Esophagus muscularis mucosa (tissue), 4 donors: ENCODE measurements at regions not wholly inside any gene's neighbourhood (a gene's known extent, or its start where the extent isn't known, plus 50 kb on each side); places are given as distances from the start of the nearest gene placed in this dataset.

Source experiments
- CTCF ChIP-seq, 3 experiments: fragments of 200-600 bp in 2 of 3; fragments of 450-650 bp in 1 of 3; sonication (generic) in 2 of 3; IDR thresholded peaks; one replicate each; pipeline ENCODE4 v1.5.1; 2017 to 2019; ENCODE audit warnings: antibody characterized with exemption in 3 of 3, mild to moderate bottlenecking in 2 of 3, moderate library complexity in 1 of 3
- EP300 ChIP-seq: sonication (generic); formaldehyde crosslinking; IDR thresholded peaks from one replicate; pipeline ENCODE4 v1.6.1; 2017; ENCODE audit warnings: antibody characterized with exemption
- POLR2A ChIP-seq: fragments of 450-650 bp; IDR thresholded peaks from one replicate; pipeline ENCODE4 v1.6.1; 2017; ENCODE audit warnings: antibody characterized with exemption, moderate library complexity, mild to moderate bottlenecking, low read depth
- POLR2AphosphoS5 ChIP-seq, 2 donors: sonication (generic); formaldehyde crosslinking; IDR thresholded peaks; one replicate each; pipeline ENCODE4 v1.6.1; 2017; ENCODE audit warnings: antibody characterized with exemption in 2 of 2

GRCh38 chr4:126482311-126482710 lies 1150.4 kb upstream of the INTU start:
- TF ChIP-seq CTCF (IDR thresholded peaks at IDR 0.05): no peak
- TF ChIP-seq EP300: no peak
- TF ChIP-seq POLR2AphosphoS5 (IDR thresholded peaks at IDR 0.05): no peak
- no peak for TF ChIP-seq POLR2A
